ENCODE measurements at regions not wholly inside any gene's neighbourhood (a gene's known extent, or its start where the extent isn't known, plus 50 kb on each side); places are given as distances from the start of the nearest gene placed in this dataset.
"Not testable (repeated sequence)": the region's sequence is repeated elsewhere in the genome, so short reads cannot be mapped to it uniquely, and the experiment has no call there.

DNA sequence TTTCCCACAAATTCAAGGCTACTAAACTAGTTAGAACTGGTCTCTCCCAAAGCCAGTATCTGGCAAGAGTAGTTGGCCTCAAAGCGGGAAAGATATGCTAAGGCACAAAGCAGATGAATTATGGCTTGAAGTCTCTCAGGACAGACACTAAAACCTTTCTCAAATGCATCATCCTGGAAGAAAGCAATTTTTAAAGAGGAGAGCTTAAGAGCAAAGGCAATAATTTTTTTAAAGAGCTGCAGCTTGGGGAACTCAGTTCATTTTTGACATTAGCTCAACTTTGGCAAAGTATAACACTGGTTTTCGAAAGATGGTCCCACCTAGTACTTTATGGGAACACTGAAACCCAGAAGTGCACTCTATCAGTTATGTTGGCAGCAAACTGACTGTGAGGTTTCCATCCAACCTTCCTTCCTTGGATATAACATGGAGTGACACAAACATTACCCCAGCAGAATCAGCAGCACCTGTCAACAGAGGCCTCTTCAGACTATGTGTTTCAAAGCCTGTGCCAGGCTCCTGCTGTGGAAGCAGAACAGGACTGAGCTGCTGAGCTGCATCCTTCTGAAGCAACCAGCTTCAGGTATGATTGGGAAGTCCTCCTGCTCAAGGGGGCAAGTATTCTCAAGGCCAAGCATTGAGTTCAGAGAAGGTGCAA lies 852.3 kb upstream of the HS3ST5 start:
- Histone ChIP-seq H3K4me1 (no peaks in the 10 kb centered on the region), H3K27me3 (no peaks in the 10 kb centered on the region), H3K9me3 (no peaks in the 10 kb centered on the region), H3K36me3 (no peaks in the 10 kb centered on the region), H3K4me3 (no peak overlapping the region), H3K27ac (no peak overlapping the region)
- TF ChIP-seq, protein P1, sequence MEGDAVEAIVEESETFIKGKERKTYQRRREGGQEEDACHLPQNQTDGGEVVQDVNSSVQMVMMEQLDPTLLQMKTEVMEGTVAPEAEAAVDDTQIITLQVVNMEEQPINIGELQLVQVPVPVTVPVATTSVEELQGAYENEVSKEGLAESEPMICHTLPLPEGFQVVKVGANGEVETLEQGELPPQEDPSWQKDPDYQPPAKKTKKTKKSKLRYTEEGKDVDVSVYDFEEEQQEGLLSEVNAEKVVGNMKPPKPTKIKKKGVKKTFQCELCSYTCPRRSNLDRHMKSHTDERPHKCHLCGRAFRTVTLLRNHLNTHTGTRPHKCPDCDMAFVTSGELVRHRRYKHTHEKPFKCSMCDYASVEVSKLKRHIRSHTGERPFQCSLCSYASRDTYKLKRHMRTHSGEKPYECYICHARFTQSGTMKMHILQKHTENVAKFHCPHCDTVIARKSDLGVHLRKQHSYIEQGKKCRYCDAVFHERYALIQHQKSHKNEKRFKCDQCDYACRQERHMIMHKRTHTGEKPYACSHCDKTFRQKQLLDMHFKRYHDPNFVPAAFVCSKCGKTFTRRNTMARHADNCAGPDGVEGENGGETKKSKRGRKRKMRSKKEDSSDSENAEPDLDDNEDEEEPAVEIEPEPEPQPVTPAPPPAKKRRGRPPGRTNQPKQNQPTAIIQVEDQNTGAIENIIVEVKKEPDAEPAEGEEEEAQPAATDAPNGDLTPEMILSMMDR (IDR thresholded peaks at IDR 0.05) = no peak
- intact Hi-C loops (cut with DNase I; ENCODE audit: low total_unique reads) = no loop called here
- DNase-seq = no peak

DNA sequence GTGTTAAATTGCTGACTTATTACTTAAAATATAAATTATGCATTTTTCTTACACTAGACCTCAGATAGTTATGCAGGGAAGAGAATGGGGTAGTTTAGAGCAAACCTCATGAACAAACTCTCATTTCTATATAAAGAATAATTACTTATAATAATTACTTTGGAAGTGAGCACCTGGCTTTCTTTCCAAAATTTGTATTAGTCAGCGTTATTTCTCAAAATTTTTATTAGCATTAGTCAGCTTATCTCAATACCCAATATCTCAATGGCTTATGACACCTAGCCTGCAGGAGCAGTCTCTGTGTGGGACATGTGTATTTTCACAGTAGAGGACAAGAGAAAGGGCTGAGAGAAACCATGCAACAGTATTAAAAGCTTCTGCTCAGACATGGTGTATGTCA lies 849.2 kb upstream of the HS3ST5 start:
- TF ChIP-seq, protein P1 (IDR thresholded peaks at IDR 0.05) = no peak

DNA sequence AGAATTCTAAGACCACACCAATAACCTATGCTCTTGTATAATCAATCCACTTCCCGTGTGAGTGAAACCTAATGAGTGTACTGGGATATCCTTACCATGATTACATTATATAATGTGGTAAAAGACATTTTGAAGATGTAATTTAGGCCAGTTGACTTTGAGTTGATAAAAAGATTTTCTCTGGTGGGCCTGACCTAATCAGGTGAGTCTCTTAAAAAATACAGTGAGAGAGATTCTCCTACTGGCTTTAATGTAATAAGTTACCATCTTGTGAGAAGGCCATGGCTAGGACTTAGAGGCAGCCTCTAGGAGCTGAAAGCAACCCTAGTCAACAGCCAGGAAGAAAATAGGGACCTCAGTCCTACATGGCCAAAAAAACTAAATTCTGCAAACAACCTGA lies 847.7 kb upstream of the HS3ST5 start:
- DNase-seq = no peak
- Histone ChIP-seq H3K36me3 (no peaks in the 10 kb centered on the region), H3K27ac (no peak overlapping the region), H3K4me3 (no peak overlapping the region), H3K27me3 (no peaks in the 10 kb centered on the region), H3K4me1 (no peaks in the 10 kb centered on the region), H3K9me3 (no peaks in the 10 kb centered on the region)
- TF ChIP-seq, protein P1 (IDR thresholded peaks at IDR 0.05) = no peak
- intact Hi-C loops (cut with DNase I; ENCODE audit: low total_unique reads) = no loop called here

More for the DNA sequence above, 849.2 kb upstream of the HS3ST5 start:
- H3K36me3 ChIP-seq = no peaks in the 10 kb centered on the region
- intact Hi-C loops (cut with DNase I; ENCODE audit: low total_unique reads) = no loop called here
- H3K27me3 ChIP-seq = no peaks in the 10 kb centered on the region
- DNase-seq = no peak
- no peaks in the 10 kb centered on the region for H3K9me3 ChIP-seq
- no peaks in the 10 kb centered on the region for H3K4me1 ChIP-seq
- no peak overlapping the region for H3K27ac ChIP-seq
- no peak overlapping the region for H3K4me3 ChIP-seq

DNA sequence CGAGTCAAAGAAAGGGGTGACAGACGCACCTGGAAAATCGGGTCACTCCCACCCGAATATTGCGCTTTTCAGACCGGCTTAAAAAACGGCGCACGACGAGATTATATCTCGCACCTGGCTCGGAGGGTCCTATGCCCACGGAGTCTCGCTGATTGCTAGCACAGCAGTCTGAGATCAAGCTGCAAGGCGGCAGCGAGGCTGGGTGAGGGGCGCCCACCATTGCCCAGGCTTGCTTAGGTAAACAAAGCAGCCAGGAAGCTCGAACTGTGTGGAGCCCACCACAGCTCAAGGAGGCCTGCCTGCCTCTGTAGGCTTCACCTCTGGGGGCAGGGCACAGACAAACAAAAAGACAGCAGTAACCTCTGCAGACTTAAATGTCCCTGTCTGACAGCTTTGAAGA lies 832.6 kb upstream of the HS3ST5 start:
- H3K27me3 ChIP-seq; H3K4me1 ChIP-seq; H3K27ac ChIP-seq; intact Hi-C loops (cut with DNase I; ENCODE audit: low total_unique reads); H3K4me3 ChIP-seq; H3K36me3 ChIP-seq; DNase-seq; H3K9me3 ChIP-seq: not testable (repeated sequence)

DNA sequence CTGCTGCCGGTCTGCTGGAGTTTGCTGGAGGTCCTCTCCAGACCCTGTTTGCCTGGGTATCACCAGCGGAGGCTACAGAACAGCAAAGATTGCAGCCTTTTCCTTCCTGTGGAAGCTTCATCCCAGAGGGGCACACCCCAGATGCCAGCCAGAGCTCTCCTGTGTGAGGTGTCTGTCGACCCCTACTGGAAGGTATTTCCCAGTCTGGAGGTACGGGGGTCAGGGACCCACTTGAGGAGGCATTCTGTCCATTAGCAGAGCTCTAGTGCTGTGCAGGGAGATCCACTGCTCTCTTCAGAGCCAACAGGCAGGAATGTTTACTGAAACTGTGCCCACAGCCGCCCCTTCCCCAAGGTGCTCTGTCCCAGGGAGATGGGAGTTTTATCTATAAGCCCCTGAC lies 823.1 kb upstream of the HS3ST5 start:
- H3K36me3 ChIP-seq; intact Hi-C loops (cut with DNase I; ENCODE audit: low total_unique reads); H3K27me3 ChIP-seq; H3K27ac ChIP-seq; H3K9me3 ChIP-seq; DNase-seq; H3K4me3 ChIP-seq; H3K4me1 ChIP-seq: not testable (repeated sequence)

DNA sequence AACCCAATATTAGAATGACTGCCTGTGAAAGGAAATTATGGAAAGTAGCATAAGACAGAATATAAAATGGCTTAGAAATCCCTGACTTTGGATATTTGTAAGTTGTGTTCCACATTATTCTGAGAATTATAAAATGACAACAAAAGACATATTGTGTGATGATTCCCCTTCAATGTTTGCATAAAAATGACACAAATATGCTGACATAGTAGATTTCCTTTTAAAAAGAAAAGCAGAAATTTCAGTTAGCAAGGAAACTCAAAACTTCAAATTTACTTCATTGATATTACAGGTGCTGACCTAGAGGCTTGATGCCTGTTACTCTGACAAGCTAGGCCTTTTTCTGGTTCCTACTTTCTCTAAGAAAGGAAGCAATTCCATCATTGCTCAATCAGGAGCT lies 816.9 kb upstream of the HS3ST5 start:
- Histone ChIP-seq H3K27me3 (no peaks in the 10 kb centered on the region), H3K9me3 (no peaks in the 10 kb centered on the region), H3K4me3 (no peak overlapping the region), H3K27ac (no peak overlapping the region), H3K4me1 (no peaks in the 10 kb centered on the region), H3K36me3 (no peaks in the 10 kb centered on the region)
- intact Hi-C loops (cut with DNase I; ENCODE audit: low total_unique reads) = no loop called here
- no peak for DNase-seq
- TF ChIP-seq, protein P1 (IDR thresholded peaks at IDR 0.05) = no peak

DNA sequence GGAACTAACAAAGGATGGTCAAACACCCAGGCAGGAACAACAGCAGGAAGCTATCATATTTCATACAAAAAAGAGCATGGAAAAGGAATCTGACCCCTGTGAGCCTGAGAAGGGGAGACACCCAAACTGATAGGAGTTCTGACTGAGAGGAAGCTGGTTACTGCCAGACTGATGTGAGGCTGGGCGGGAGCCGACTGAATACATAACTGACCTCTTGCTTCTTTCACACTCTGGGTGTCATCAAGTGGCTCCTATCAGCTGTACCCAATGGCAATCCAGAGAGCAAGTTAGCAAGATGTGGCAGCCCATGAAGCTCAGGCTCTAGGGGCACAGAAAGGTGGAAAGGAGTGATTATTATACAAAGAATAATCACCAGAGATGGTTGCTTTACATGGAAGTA lies 795.1 kb upstream of the HS3ST5 start:
- Histone ChIP-seq H3K36me3 (no peaks in the 10 kb centered on the region), H3K9me3 (no peaks in the 10 kb centered on the region), H3K4me3 (no peak overlapping the region), H3K27ac (no peak overlapping the region), H3K4me1 (no peaks in the 10 kb centered on the region), H3K27me3 (no peaks in the 10 kb centered on the region)
- TF ChIP-seq, protein P1 (IDR thresholded peaks at IDR 0.05) = no peak
- intact Hi-C loops (cut with DNase I; ENCODE audit: low total_unique reads) = no loop called here
- no peak for DNase-seq
